Activated CD8-positive, alpha-beta memory T cell treated with anti-CD3 and anti-CD28 coated beads for 1 hour (primary cell): ENCODE measurements at regions not wholly inside any gene's neighbourhood (a gene's known extent, or its start where the extent isn't known, plus 50 kb on each side); places are given as distances from the start of the nearest gene placed in this dataset.

Experiments
- DNase-seq, 2 donors: peaks; one replicate each; pipeline ENCODE4 v3.0.0-alpha.2; 2020; ENCODE audit warnings: low read depth in 1 of 2; ENCODE audit errors: extremely low read depth in 1 of 2

- DNase-seq, result no peak
These were observed 958.4 kb downstream of the TYW1 start for GRCh38 chr7:67955061-67955460.

GRCh38 chr7:67962863-67963262 is 966.2 kb downstream of the TYW1 start:
- DNase-seq, result no peak

- no peak for DNase-seq
These were observed 979.9 kb downstream of the TYW1 start for GRCh38 chr7:67976490-67976889.

GRCh38 chr7:67983486-67983885 is 986.9 kb downstream of the TYW1 start:
- DNase-seq, result no peak

- DNase-seq, result no peak
These were observed 987.7 kb downstream of the TYW1 start for GRCh38 chr7:67984326-67984725.

- DNase-seq, result no peak
These were observed 992.5 kb downstream of the TYW1 start for GRCh38 chr7:67989142-67989541.

- no peak for DNase-seq
These were observed 993.4 kb downstream of the TYW1 start for GRCh38 chr7:67990003-67990402.

- no peak for DNase-seq
These were observed 994.1 kb downstream of the TYW1 start for GRCh38 chr7:67990716-67991115.

GRCh38 chr7:67992287-67992686 is 995.7 kb downstream of the TYW1 start:
- DNase-seq, result no peak

GRCh38 chr7:68005992-68006391 is 1009.4 kb downstream of the TYW1 start:
- no peak for DNase-seq

- no peak for DNase-seq
These were observed 1010.0 kb downstream of the TYW1 start for GRCh38 chr7:68006619-68007018.

- no peak for DNase-seq
These were observed 1013.1 kb downstream of the TYW1 start for GRCh38 chr7:68009716-68010115.

- no peak for DNase-seq
These were observed 1017.6 kb downstream of the TYW1 start for GRCh38 chr7:68014031-68014736.

- DNase-seq, result no peak
These were observed 1018.7 kb downstream of the TYW1 start for GRCh38 chr7:68015122-68015977.

GRCh38 chr7:68015978-68016532 is 1019.4 kb downstream of the TYW1 start:
- DNase-seq, result no peak

GRCh38 chr7:68020102-68020501 is 1023.5 kb downstream of the TYW1 start:
- no peak for DNase-seq

- DNase-seq, result no peak
These were observed 1028.7 kb downstream of the TYW1 start for GRCh38 chr7:68025369-68025768.

GRCh38 chr7:68030530-68030929 is 1033.9 kb downstream of the TYW1 start:
- no peak for DNase-seq

GRCh38 chr7:68031180-68031943 is 1034.7 kb downstream of the TYW1 start:
- DNase-seq, result no peak

GRCh38 chr7:68038621-68039314 is 1042.1 kb downstream of the TYW1 start:
- DNase-seq, result no peak

- no peak for DNase-seq
These were observed 1044.9 kb downstream of the TYW1 start for GRCh38 chr7:68041554-68041953.
